ENCODE measurements at regions not wholly inside any gene's neighbourhood (a gene's known extent, or its start where the extent isn't known, plus 50 kb on each side); places are given as distances from the start of the nearest gene placed in this dataset.
"Not testable (repeated sequence)": the region's sequence is repeated elsewhere in the genome, so short reads cannot be mapped to it uniquely, and the experiment has no call there.

DNA sequence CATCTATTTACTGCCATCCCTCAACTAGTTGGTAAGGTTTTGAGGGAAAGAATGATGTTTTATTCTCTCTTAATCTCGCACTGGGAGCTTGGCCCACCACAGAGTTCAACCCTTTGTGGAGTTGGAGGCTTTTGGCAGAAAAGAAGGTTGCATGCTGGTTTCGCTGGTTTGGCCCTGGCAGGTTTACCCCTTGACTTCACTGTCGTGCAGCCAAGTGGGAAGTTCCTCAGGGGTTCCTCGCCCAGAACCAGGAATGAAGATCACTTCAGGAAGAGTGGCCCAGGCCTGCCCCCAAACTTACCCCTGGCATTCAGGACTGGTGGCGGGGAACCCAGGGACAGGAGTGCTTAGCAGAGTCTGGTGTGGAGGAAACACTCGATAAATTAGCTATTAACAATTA lies 103.1 kb upstream of the LYZL2 start:
- no peak for DNase-seq (ENCODE audit: low spot score)

DNA sequence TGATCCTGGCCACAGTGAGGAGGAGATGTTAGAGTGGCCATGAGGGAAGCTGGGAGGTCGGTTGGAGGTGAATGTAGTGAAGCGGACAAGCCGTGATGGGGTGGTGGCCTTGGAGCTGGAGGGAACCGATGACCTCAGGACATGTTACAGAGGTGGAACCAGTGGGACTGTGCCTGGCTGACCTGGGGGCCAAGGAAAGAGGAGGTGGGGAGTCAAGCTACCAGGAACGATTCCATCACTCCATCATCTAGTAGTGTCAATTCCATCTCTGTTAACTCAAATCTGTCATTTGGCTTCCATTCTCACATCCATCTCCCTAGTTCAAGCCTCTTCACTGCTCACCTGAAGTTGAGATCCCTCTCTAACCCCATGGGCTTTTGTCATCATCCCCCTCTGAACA lies 102.4 kb upstream of the LYZL2 start:
- no peak for DNase-seq (ENCODE audit: low spot score)

DNA sequence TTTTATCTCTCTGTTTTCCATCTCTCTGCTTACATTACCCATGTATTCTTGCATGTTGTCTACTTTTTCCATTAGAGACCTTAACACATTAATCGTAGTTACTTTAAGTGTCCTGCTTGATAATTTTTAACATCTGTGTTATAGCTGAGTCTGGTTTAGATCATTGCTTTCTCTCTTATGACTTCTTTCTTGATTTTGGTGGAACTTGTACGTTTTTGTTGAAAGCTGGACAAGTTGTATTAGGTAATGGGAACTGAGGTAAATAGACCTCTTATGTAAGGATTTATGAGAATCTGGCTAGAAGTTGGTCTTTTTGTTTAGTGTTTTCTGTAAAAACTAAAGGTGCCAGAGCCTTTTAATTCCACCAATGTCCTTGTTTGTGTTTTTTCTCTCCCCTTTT lies 100.8 kb upstream of the LYZL2 start:
- no peak for DNase-seq (ENCODE audit: low spot score)

DNA sequence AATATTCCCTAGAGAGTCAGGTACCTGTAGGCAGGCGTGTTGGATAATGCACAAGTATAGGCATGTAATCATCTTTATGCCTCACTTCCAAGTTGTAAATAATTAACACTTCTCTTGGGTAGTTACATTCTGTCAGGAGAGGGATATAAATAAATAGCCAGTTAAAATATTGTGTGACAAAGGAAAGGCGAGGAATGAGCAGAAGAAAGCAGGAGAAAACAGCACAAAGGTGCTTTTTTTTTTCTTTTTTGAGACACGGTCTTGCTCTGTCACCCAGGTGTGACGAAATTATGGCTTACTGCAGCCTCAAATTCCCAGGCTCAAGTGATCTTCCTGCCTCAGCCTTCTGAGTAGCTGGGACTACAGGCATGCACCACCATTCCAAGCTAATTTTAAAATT lies 99.2 kb upstream of the LYZL2 start:
- no peak for DNase-seq (ENCODE audit: low spot score)

DNA sequence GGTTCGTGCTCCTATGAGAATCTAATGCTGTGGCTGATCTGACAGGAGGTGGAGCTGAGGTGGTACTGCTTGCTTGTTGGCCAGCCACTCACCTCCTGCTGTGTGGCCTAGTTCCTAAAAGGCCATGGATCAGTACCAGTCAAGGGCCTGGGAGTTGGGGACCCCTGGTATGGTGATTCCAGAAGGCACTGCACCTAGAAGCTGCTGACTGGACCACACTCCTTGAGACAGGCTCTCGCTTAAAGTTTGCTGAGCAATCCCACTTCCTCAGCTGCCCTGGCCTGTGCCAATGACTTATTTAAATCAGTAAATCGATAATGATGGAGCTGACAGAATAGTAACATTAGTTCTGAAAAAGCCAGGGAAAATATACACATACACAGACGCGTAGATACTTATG lies 98.6 kb upstream of the LYZL2 start:
- DNase-seq (ENCODE audit: low spot score) = no peak

DNA sequence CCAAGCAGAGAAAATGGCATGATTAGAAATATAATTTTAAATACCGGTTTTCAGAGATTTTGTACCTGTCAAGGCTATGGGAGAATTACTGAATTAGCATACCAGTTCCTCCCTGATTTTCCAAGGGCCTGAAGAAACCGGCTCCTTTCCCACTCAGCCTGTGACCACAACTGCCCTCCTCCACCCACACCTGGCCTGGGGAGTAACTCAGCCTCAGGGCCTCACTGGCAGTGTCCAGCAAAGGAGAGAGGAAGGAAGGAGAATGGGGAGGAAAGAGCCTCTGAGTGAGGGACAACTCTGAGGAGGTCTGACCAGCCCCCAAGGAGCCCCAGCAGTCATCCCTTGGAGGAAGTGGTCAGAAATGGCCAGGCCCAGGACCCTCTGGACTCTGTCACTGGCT lies 98.0 kb upstream of the LYZL2 start:
- DNase-seq (ENCODE audit: low spot score) = no peak

DNA sequence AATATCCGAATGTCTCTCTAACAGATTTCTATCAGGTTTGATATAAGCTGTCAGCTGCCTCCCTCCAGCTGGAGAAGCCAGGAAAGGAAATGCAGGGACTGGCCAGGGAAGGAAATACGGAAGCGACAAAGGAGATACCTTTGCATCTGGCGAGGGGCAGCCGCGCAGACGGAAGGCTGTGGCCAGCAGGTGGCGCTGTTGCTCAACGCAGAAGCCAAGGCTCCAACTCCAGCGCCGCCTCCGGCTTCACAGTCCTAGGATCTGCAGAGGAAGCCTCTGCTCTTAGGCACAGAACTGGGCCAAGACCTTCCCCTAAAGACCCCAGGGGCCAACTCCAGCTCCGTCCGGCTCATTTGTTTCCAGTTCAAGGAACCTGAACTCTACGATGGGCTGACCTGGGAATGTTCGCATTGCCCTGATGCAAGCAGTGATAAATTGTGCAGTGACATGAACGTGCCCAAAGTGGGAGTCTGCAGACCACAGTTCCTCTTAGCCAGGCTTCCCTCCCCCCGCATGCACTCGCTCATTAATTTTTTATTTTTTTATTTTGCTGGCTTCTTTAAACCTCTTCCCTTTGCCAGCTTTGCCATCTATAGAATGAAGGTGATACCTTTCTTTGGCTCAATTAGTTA lies 97.3 kb upstream of the LYZL2 start:
- peak; percentile 52 for DNase-seq (ENCODE audit: low spot score)

DNA sequence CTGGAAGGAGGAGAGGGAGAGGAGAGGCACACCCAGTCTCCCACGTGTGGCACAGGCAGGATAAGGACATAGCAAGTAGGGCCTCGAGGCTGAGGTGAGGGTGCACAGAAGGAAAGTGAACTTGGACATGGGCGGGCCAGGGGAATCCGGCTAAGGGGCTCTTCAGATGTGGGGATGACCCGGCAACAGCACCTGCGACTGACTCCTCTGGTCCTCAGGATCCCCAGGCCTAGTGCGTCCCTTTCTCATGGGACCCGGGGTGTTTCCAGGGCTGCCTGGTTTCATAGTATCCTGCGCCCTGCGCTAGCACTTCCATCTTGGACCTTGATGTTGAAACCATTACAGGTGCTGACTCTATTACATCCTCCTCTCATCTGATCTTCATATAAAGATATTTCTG lies 96.1 kb upstream of the LYZL2 start:
- DNase-seq (ENCODE audit: low spot score) = no peak

DNA sequence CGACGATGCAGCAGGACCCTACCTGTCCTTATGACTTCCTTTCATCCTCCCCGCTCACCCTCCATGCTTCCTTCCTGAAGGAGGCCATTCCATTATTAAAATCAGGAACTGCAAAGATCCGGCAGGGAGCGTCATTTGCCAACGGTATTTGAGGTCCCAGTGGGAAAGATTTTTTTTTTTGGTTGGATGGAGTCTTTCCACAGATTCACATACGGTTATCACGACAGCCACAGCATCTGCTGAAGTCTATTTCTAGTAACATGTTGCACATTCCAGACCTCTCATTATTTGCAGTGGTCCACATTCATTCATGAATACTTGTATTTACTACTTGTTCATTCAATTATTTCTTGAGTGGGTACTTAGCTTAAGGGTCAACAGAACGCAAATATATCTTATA lies 94.7 kb upstream of the LYZL2 start:
- no peak for DNase-seq (ENCODE audit: low spot score)

DNA sequence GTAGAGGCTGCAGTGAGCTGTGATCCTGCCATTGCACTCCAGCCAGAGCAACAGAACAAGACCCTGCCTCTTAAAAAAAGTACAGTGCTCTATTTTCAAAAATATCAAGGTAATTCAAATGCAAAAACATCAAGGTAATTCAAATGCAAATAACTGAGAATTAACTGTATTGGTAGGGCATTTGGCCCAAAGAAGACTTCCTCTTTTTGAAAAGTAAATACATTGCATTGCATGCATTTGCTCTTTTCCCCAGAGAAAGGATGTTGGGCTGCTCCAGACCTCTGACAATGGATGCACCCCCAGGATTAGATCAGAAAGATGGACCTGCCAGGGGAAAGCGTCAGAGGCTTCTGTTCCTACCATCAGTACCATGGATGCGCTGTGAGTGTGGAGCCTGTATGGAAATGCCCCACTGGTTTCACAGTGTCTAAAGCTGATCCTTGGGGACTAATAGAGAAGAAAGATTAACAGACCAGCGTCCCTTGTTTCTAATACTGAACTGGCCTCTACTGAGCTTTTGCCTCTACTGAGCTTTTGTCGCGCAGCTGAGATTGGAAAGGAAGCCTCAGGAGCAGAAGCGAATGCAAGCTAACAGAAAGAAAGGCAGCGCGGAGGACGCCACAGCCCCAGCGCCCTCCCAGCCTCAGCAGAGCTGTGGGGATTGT lies 93.5 kb upstream of the LYZL2 start:
- no peak for DNase-seq (ENCODE audit: low spot score)

DNA sequence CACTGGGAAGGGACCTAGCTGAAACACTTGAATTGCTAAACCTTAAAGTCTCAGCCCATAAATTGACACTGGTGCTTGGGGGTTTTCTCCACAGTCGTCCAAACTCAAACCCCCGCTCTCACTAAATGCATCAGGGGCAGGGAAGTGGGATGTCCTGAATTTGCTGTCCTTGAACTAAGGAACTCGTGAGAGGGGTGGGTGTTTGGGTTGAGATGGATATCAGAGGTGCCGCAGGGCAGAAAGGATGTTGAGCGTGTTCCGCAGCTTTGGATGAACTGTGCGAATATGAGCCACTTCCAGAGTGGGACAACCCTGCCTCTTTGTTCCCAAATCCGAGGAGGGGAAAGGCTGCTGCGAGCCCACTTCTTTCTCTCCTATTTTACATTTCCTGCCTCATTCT lies 90.3 kb upstream of the LYZL2 start:
- DNase-seq (ENCODE audit: low spot score) = no peak

DNA sequence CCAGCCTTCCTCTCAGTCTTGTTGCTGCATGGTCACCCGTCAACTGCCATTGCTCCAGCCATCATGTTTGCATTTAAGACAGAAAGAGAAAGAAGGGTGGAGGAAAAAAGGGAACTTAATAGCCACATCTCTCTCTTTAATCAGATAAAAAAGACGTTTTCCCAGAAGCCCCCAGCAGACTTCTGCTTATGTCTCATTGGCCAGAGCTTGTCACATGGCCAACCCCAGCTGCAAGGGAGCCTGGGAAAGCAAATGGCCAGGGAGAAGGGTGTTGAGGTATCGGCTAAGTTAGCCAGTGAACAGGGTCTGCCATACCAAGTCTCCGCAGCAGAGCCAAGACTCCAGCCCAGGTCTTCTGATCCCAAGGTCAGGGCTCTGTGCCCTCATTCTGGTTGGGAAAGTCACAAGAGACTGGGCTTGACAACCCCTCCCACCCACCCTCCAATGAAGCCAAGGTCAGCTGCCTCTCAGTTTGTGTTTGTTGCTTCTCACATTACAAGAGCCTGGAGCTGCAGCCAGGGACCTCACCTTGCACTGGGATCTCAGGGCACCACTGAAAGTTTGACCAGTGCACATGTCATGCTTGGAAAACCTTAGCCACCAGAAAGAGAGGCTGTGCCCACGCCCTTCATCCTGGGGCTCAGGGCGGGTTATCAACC lies 80.3 kb upstream of the LYZL2 start:
- no peak for DNase-seq (ENCODE audit: low spot score)

DNA sequence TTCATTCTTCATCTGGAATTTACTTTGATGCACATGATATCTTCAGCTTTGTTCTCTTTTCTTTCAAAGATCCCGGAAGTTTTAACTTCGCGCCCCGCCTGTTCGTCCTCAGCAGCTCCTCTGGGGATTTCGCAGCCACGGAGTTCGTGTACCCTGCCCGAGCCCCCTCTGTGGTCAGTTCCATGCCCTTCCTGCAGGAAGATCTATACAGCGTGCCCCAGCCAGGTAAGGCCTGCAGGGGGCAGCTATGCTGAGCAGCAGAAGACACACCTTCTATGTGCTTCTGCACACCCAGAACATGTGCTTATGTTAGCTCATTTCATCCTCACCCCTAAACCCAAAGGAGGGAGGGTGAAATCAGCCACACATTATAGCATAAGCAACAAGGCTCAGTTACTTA lies 79.7 kb upstream of the LYZL2 start:
- DNase-seq (ENCODE audit: low spot score) = no peak

DNA sequence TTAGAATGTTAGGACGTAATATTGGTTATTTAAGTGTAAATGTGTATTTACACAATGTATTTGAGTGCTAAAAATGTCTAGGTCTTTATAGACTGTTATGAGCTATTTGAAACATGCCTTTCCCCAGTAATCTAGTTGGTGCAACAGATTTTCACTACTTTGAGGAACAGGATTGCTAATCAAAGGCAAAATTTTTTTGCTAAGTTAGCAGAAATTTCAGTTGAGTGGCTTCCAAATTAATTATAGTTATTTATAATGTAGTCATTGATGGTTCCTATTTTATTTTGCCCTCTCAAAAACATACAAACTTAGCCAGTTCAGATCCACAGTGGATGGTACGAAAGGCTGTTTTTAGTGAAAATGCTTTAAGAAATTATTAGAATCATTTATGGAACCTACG lies 78.7 kb upstream of the LYZL2 start:
- no peak for DNase-seq (ENCODE audit: low spot score)

DNA sequence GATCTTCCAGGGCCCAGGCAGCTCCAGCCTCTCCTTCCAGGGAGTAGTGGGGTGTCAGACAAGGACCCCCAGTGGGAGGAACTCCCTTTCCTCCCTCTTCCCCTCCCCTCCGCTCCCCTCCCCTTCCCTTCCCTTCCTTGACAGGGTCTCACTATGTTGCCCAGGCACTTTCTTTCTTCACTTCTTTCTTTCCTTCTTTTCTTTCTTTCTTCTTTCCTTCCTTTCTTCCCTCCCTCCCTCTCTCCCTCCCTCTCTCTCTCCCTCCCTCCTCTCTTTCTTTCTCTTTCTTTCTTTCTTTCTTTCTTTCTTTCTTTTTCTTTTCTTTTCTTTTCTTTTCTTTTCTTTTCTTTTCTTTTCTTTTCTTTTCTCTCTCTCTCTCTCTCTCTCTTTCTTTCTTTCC lies 76.6 kb upstream of the LYZL2 start:
- not testable (repeated sequence) for DNase-seq (ENCODE audit: low spot score)

DNA sequence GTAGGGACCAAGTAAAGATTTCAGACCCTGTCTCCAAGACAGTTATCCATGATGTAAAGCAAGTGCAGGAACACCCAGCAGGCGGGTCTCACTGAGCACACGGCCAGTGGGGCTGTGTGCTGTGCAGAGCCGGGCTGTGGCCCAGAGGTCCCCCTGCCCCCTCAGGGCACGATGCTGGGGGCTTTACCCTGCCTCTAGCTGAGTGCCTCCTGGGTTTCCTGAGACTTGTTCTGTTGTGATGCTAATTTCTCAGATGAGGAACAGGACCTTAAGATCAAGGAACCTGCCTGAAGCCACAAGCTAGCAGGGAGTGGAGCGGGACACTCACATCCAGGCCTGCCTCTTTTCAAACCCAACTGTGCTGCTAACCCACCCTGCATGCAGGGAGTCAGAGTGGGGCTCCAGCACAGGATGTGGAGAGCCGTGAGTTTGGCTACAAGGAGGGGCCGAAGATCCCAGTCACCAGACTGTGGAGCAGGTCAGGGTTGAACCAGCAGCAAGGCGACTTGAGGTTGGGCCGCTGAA lies 76.1 kb upstream of the LYZL2 start:
- DNase-seq (ENCODE audit: low spot score) = no peak

DNA sequence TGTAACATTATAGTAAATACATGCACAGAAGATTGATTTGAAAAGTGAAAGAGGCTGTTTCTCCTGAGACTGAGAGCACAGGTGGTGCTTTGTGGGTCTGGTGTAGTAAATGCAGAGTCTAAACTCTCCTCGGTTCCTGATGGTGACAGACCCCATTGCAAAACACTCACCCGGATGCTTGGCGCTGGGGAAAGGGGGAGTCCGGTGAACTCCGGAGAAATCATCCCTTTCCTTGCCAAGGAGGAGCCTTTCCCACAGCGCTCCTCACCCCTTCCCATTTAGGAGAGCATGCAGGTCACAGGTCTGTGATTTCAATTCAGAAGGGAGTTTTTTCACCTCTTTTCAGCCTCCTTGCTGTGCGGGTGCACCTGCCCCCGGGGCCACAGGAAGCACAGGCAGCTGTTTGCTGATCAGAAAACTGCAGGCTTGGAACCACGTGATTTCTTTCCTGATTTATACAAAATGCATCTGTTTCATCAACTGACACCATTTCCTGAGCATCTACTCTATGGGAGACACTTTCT lies 75.6 kb upstream of the LYZL2 start:
- no peak for DNase-seq (ENCODE audit: low spot score)

DNA sequence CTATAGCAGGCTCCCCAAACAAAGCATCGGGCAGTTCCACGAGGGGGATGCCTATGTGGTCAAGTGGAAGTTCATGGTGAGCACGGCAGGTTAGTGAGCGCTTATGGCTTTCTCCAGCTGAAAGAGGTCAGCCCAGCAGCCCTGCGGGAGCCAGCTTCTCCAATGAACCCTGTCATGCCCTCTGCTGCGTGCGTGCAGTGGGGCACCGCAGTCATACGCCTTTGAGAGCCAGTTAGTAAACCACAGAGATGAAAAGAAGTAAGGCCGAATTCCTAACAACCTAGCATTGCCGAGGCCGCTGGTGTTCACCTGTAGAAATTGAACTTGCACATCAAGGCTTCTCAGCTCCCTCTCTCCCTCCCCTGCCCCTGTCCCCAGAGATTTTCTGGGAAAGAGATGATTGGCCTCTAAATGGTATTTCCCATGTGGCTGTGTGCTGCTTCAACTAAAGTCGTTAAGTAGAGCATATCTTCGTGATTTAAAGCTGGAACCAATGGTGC lies 75.1 kb upstream of the LYZL2 start:
- not testable (repeated sequence) for DNase-seq (ENCODE audit: low spot score)

DNA sequence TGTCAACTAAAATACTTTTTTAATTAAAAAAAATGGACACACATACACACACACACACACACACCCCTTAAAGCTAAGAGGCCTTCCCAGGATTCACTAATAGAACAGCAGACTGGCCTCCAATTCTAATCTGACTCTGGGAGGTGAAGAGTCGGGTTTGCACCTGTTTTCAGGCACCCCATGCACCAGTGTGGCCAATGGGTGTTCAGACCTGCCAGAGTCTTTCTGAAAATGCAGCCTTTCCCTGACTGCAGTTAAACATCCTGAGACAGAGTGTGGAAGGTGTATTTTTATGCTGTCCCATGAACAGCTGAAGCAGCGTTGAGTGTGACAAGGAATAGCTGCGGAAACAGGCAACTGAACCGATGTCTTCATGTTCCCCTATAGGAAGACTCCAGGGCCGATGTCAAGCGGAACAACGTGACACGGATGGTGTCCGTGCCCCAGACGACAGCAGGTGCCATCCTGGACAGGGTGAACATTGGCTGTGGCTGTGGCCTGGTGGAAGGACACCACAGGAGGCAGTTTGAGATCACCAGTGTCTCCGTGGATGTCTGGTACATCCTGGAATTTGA lies 74.6 kb upstream of the LYZL2 start:
- no peak for DNase-seq (ENCODE audit: low spot score)

DNA sequence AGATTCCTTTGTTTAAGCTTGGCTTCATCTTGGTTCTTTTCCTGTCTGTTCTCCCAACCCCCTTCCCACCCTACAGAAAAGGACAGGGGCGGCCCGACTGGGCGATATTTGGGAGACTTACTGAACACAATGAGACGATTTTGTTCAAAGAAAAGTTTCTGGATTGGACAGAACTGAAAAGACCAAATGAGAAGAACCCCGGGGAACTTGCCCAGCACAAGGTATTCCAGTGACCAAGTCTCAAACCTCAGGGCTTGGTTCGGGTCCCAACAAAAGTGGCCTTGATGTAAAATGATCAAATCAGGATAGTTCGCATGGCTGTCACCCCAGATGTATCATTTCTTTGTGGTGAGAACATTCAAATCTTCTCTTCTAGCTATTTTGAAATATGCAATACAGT lies 73.9 kb upstream of the LYZL2 start:
- DNase-seq (ENCODE audit: low spot score) = not testable (repeated sequence)

DNA sequence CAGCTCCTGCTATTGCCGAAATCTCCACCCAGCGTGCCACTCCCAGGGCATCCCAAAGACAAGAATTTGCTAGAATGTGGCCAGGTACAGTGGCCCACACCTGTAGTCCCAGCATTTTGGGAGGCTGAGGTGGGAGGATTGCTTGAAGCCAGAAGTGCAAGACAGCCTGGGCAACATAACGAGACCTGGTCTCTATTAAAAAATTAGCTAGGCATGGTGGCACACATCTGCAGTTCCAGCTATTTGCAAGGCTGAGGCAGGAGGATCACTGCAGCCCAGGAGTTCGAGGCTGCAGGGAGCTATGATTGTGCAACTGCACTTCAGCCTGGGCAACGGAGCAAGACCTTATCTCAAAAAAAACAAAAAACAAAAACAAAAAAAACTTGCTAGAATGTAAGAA lies 73.3 kb upstream of the LYZL2 start:
- no peak for DNase-seq (ENCODE audit: low spot score)

DNA sequence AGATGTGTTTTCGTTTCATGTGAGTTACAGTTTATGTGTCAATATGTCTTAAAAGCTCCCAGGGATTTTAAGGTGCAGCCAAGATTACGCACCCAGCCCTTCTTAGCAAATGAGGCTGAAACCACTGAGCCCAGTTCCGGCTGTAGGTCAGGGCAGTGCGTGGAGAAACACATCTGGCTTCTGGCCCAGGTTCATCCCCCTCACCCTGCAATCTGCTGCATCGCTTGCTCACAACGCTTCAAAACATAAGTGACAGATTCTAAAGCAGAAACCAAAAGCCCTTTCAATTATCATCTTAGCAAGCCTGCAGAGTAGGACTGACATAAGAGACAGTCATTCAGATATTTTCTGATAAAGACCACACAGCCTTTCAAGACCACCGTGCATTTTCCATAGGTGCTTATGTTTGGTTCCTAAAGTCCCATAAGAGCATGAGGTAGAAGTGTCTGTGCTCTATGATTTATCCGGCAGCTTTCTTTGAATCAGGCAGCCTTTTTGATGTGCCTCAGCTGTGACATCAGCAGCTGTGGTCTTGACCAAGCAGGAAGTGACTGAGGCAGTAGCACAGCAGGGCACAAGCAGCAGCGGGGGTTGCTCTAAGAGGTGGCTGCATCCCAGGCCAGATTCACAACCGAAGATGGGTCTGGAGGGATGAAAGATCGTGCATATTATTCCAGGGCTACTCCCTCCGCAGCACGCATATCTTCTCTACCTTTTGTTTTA lies 72.1 kb upstream of the LYZL2 start:
- DNase-seq (ENCODE audit: low spot score) = peak; percentile 43
